IPS DF 6.9 (cell line): ENCODE measurements at regions not wholly inside any gene's neighbourhood (a gene's known extent, or its start where the extent isn't known, plus 50 kb on each side); places are given as distances from the start of the nearest gene placed in this dataset.

Experiments
- DNase-seq: peaks from one replicate; pipeline ENCODE4 v3.0.0-alpha.2; 2013; ENCODE audit warnings: low read depth, low spot score
- H3K27ac ChIP-seq: one replicate; pipeline ENCODE4 v1.5.1; 2013; ENCODE audit warnings: low read length, control low read depth
- H3K27me3 ChIP-seq: 2 replicates; pipeline ENCODE4 v1.6.1; 2013; ENCODE audit warnings: mild to moderate bottlenecking, low read length; ENCODE audit not compliant: control insufficient read depth, insufficient read depth
- H3K36me3 ChIP-seq: 2 replicates; pipeline ENCODE4 v1.6.1; 2013; ENCODE audit warnings: low read length; ENCODE audit not compliant: control insufficient read depth, insufficient read depth
- H3K4me1 ChIP-seq: 2 replicates; pipeline ENCODE4 v1.6.1; 2013; ENCODE audit warnings: low read length; ENCODE audit not compliant: control insufficient read depth, insufficient read depth
- H3K4me3 ChIP-seq: 2 replicates; pipeline ENCODE4 v1.5.1; 2013; ENCODE audit warnings: mild to moderate bottlenecking, low read length
- H3K9me3 ChIP-seq: 2 replicates; pipeline ENCODE4 v1.6.1; 2013; ENCODE audit warnings: low read length, inconsistent platforms; ENCODE audit not compliant: control insufficient read depth, insufficient read depth
- WGBS: extraction: QIAGEN DNeasy Blood & Tissue Kit; methylation state at CpG from one replicate; pipeline ENCODE4 v1.1.7; 2013; ENCODE audit warnings: mixed read lengths, missing lambda C conversion rate; ENCODE audit not compliant: insufficient read length, insufficient coverage; 5-methylcytosine and 5-hydroxymethylcytosine counted together

DNA sequence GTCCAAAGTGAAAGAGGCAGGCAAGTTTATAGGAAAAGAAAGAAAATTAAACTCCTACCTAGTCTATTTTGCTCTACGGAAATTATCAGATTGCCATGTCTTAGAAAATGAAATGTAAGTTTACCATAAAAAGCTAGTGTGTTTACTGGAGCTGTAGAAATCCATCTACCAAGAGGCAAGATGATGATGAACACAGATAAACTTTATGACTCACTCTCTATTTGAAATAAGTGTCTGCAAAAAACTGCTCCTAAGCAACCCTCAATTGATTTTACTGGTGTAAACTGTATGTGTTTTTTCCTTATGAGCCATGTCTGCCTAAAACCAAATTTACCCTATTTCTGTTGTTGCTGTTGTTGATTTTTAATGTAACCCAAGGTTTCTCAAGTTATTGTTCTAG, 73.8 kb upstream of the TMEM106B start:
- no peaks in the 10 kb centered on the region for H3K27me3 ChIP-seq
- no CpG with 5 or more reads among the region's 1 CpG for WGBS
- no peak overlapping the region for H3K27ac ChIP-seq
- H3K9me3 ChIP-seq: no peaks in the 10 kb centered on the region
- H3K4me1 ChIP-seq: no peaks in the 10 kb centered on the region
- DNase-seq: no peak
- H3K36me3 ChIP-seq: no peaks in the 10 kb centered on the region
- no peak overlapping the region for H3K4me3 ChIP-seq

DNA sequence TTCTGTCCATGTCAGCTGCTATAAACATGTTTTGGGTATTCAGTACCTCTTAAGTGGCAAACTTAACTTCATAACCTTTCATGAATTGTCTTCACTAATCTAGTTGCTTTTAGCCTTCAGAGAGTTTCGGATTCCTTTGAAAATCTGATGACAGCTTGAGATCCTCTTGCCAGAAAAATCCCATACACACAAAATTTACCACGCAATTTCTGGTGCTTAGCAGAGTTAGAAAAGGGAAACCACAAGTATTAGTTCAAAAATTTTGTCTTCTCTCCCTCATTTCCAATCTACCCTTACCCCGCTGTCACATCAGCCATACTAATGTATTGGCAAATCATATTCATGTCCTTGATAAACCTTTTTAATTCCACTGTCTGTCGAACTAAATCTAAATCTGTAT, 72.7 kb upstream of the TMEM106B start:
- Histone ChIP-seq H3K4me3 (no peak overlapping the region), H3K27me3 (no peaks in the 10 kb centered on the region), H3K9me3 (no peaks in the 10 kb centered on the region), H3K4me1 (no peaks in the 10 kb centered on the region), H3K27ac (no peak overlapping the region), H3K36me3 (no peaks in the 10 kb centered on the region)
- DNase-seq: no peak
- no CpG with 5 or more reads among the region's 4 CpGs for WGBS

DNA sequence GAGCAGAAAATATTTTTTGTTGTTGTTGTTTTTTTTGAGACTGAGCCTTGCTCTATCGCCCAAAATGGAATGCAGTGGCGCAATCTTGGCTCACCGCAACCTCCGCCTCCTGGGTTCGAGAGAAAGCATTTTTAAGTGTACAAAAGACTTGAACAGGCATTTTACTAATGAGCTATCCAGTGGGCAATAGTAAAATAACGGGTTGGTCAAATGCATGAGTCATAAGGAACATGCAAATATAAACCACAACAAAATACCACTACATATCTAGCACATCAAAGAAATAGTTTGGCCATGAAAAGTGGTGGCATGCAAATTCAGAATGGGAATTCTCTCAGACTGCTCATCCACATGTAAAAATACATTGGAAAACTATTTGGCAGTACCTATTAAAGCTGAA, 71.7 kb upstream of the TMEM106B start:
- no peak for DNase-seq
- H3K4me1 ChIP-seq: no peaks in the 10 kb centered on the region
- H3K4me3 ChIP-seq: no peak overlapping the region
- no CpG with 5 or more reads among the region's 6 CpGs for WGBS
- H3K27me3 ChIP-seq: no peaks in the 10 kb centered on the region
- no peak overlapping the region for H3K27ac ChIP-seq
- no peaks in the 10 kb centered on the region for H3K9me3 ChIP-seq
- no peaks in the 10 kb centered on the region for H3K36me3 ChIP-seq

DNA sequence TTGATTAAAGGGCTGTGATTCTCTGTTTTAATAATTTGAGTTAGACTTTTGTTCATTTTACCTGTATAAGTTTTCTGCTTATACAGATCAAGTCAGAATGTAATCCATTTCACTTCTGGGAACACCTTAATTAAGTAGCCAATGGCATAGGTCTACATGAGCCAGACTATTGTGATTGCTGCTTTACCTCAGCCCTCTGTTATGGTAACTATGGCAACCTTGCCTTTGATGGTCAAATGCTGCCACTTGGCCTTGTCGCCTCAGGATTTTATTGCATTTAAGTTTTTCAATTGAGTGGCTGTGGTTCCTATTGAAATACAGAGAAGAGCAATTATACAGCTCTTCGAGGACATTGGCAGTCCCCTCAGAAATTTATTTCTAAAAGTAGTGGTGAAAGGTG, 64.3 kb upstream of the TMEM106B start:
- H3K27me3 ChIP-seq: no peaks in the 10 kb centered on the region
- WGBS: no CpG with 5 or more reads among the region's 2 CpGs
- H3K4me1 ChIP-seq: no peaks in the 10 kb centered on the region
- H3K9me3 ChIP-seq: no peaks in the 10 kb centered on the region
- no peak overlapping the region for H3K27ac ChIP-seq
- peak; percentile 5 for DNase-seq
- no peaks in the 10 kb centered on the region for H3K36me3 ChIP-seq
- no peak overlapping the region for H3K4me3 ChIP-seq

GRCh38 chr7:12152196-12152918, 58.7 kb upstream of the TMEM106B start:
- no peaks in the 10 kb centered on the region for H3K4me1 ChIP-seq
- no peaks in the 10 kb centered on the region for H3K36me3 ChIP-seq
- H3K9me3 ChIP-seq: no peaks in the 10 kb centered on the region
- H3K27me3 ChIP-seq: no peaks in the 10 kb centered on the region
- H3K27ac ChIP-seq: no peak overlapping the region
- DNase-seq: no peak
- no CpG with 5 or more reads among the region's 5 CpGs for WGBS
- H3K4me3 ChIP-seq: no peak overlapping the region

DNA sequence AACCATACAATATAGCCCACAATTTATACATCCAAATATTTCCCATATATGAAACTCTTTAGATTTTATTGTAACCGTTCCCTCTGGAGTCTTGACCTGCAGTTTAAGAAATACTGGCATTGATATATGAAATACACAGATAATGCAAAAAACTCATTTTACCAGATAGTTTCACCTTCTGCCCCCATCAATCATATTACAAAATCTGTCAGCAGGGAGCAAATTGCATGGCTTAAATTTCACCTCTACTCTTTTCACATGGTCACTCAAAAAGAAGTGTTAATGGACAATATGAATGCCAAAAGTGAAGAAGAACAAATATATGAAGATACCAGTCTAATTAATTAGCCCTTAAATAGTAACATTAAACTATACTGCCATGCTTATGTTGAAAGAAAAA, 57.0 kb upstream of the TMEM106B start:
- no peaks in the 10 kb centered on the region for H3K4me1 ChIP-seq
- no peak overlapping the region for H3K4me3 ChIP-seq
- H3K27me3 ChIP-seq: no peaks in the 10 kb centered on the region
- no CpG with 5 or more reads among the region's 1 CpG for WGBS
- DNase-seq: no peak
- H3K27ac ChIP-seq: no peak overlapping the region
- H3K9me3 ChIP-seq: no peaks in the 10 kb centered on the region
- H3K36me3 ChIP-seq: no peaks in the 10 kb centered on the region

- Histone ChIP-seq H3K27me3 (no peaks in the 10 kb centered on the region), H3K4me1 (no peaks in the 10 kb centered on the region), H3K36me3 (no peaks in the 10 kb centered on the region), H3K4me3 (no peak overlapping the region), H3K9me3 (no peaks in the 10 kb centered on the region), H3K27ac (no peak overlapping the region)
- DNase-seq: no peak
- no CpG with 5 or more reads among the region's 1 CpG for WGBS
These were observed 53.6 kb upstream of the TMEM106B start for GRCh38 chr7:12157517-12157916.

DNA sequence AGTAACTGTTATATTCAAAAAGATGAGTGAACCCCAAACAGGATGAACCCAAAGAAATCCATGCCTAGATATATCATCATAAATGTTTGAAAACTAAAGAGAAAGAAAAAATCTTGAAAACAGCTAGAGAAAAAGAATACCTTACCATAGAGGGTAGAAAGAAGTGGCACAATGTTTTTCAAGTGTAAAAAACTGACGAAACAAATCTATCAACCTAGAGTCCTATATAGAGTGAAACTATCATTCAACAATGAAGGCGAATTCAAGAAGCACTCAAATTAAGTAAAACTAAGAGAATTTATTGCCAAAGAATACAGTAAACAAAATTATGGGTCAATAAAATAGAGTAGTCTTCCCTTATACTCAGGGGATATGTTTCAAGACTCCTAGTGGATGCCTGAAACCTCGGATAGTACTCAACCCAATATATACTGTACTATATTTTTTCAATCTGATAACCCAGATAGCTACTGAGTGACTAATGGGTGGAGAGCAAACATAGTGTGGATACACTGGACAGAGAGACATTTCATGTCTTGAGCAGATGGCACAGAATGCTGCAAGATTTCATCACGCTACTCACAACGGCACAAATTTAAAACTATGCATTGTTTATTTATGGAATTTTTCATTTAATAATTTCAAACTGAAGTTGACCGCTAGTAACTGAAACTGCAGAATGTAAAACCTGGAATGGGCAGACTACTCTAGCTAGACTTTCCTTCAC, 52.6 kb upstream of the TMEM106B start:
- Histone ChIP-seq H3K27ac (no peak overlapping the region), H3K4me3 (no peak overlapping the region), H3K9me3 (no peaks in the 10 kb centered on the region), H3K36me3 (no peaks in the 10 kb centered on the region), H3K4me1 (no peaks in the 10 kb centered on the region), H3K27me3 (no peaks in the 10 kb centered on the region)
- no CpG with 5 or more reads among the region's 6 CpGs for WGBS
- no peak for DNase-seq

DNA sequence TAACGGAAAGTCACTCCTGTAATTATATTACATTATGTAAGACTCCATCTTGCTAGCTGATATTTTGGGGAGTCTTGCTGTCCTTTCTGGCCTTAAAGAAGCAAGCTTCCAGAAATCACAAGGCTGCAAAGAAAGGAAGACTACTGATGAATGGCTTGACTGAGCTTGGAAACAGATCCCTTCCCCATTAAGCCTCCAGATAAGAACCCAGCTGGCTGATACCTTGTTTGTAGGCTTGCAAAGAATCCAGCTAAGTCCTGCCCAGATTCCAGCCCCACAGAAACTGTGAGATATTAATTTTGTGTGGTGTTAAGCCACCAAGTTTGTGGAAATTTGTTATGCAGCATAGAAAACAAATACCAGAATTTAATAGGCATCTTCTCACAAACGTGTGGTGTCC, 49.9 kb upstream of the TMEM106B start:
- Histone ChIP-seq H3K9me3 (no peaks in the 10 kb centered on the region), H3K27me3 (no peaks in the 10 kb centered on the region), H3K4me1 (no peaks in the 10 kb centered on the region), H3K36me3 (no peaks in the 10 kb centered on the region), H3K27ac (no peak overlapping the region), H3K4me3 (no peak overlapping the region)
- WGBS: no CpG with 5 or more reads among the region's 2 CpGs
- no peak for DNase-seq
